Tongue (tissue), 1 donor: ENCODE measurements at regions not wholly inside any gene's neighbourhood (a gene's known extent, or its start where the extent isn't known, plus 50 kb on each side); places are given as distances from the start of the nearest gene placed in this dataset.
"Not testable (repeated sequence)": the region's sequence is repeated elsewhere in the genome, so short reads cannot be mapped to it uniquely, and the experiment has no call there.

Experiments
- DNase-seq: peaks from one replicate; pipeline ENCODE4 v3.0.0-alpha.2; 2015

- not testable (repeated sequence) for DNase-seq
These were observed 137.4 kb downstream of the NBPF8 start for GRCh38 chr1:120552190-120552589.

GRCh38 chr1:120557605-120558302 is 142.9 kb downstream of the NBPF8 start:
- DNase-seq: peak; percentile 19

GRCh38 chr1:120558303-120559060 is 143.6 kb downstream of the NBPF8 start:
- peak; percentile 81 for DNase-seq

GRCh38 chr1:120561767-120562166 is 146.9 kb downstream of the NBPF8 start:
- not testable (repeated sequence) for DNase-seq

- not testable (repeated sequence) for DNase-seq
These were observed 150.6 kb downstream of the NBPF8 start for GRCh38 chr1:120565396-120565795.

GRCh38 chr1:120567620-120568019 is 152.8 kb downstream of the NBPF8 start:
- DNase-seq: not testable (repeated sequence)

GRCh38 chr1:120575201-120575600 is 148.5 kb upstream of the NBPF26 start:
- DNase-seq: not testable (repeated sequence)

- not testable (repeated sequence) for DNase-seq
These were observed 141.6 kb upstream of the NBPF26 start for GRCh38 chr1:120582135-120582534.

- DNase-seq: not testable (repeated sequence)
These were observed 137.7 kb upstream of the NBPF26 start for GRCh38 chr1:120586053-120586452.

- not testable (repeated sequence) for DNase-seq
These were observed 134.9 kb upstream of the NBPF26 start for GRCh38 chr1:120588811-120589210.

- DNase-seq: not testable (repeated sequence)
These were observed 132.0 kb upstream of the NBPF26 start for GRCh38 chr1:120591774-120592173.

- not testable (repeated sequence) for DNase-seq
These were observed 130.8 kb upstream of the NBPF26 start for GRCh38 chr1:120592943-120593342.

- DNase-seq: not testable (repeated sequence)
These were observed 130.1 kb upstream of the NBPF26 start for GRCh38 chr1:120593648-120594047.

GRCh38 chr1:120598331-120598951 is 125.3 kb upstream of the NBPF26 start:
- not testable (repeated sequence) for DNase-seq

GRCh38 chr1:120599511-120599910 is 124.2 kb upstream of the NBPF26 start:
- DNase-seq: not testable (repeated sequence)

GRCh38 chr1:120600442-120601041 is 123.2 kb upstream of the NBPF26 start:
- not testable (repeated sequence) for DNase-seq

GRCh38 chr1:120607882-120608281 is 115.9 kb upstream of the NBPF26 start:
- not testable (repeated sequence) for DNase-seq

GRCh38 chr1:120608314-120609014 is 115.3 kb upstream of the NBPF26 start:
- DNase-seq: not testable (repeated sequence)

GRCh38 chr1:120609015-120609573 is 114.7 kb upstream of the NBPF26 start:
- not testable (repeated sequence) for DNase-seq

- not testable (repeated sequence) for DNase-seq
These were observed 113.9 kb upstream of the NBPF26 start for GRCh38 chr1:120609834-120610233.

- not testable (repeated sequence) for DNase-seq
These were observed 108.7 kb upstream of the NBPF26 start for GRCh38 chr1:120614931-120615639.
